H1 (cell line): ENCODE measurements at regions not wholly inside any gene's neighbourhood (a gene's known extent, or its start where the extent isn't known, plus 50 kb on each side); places are given as distances from the start of the nearest gene placed in this dataset.

Source experiments
- CTCF ChIA-PET: fragments of 300-600 bp; sonication (Branson Sonifier 250); formaldehyde crosslinking; loops from one replicate; lab custom pipeline; 2021; ENCODE audit not compliant: partially characterized antibody; lab: Charles Lee
- POLR2A ChIA-PET: fragments of 300-600 bp; sonication (Branson Sonifier 250); formaldehyde crosslinking; loops from one replicate; lab custom pipeline; 2021; ENCODE audit warnings: inconsistent platforms; ENCODE audit not compliant: partially characterized antibody; lab: Charles Lee
- DNase-seq, 2 experiments: peaks; one replicate each; pipeline versions ENCODE4 v3.0.0 to v3.0.0-alpha.2; 2010 to 2022; ENCODE audit warnings: low spot score in 2 of 2, low read depth in 1 of 2, mixed read lengths in 1 of 2
- FAIRE-seq: peaks from 2 replicates; lab custom pipeline; 2011; peaks lifted over from hg19 to GRCh38; lab: Jason Lieb, UNC
- H2AFZ ChIP-seq: 2 replicates; pipeline ENCODE4 v1.8.1; 2012; ENCODE audit warnings: low read length, inconsistent platforms
- H2AK5ac ChIP-seq: 2 replicates; pipeline ENCODE4 v1.6.1; 2013; ENCODE audit warnings: low read depth, low read length
- H2BK120ac ChIP-seq: replicated peaks from 2 replicates; pipeline ENCODE3; 2013; ENCODE audit warnings: low read depth, low read length, inconsistent platforms
- H2BK12ac ChIP-seq: 2 replicates; pipeline ENCODE4 v1.6.1; 2013; ENCODE audit warnings: low read depth, low read length
- H2BK15ac ChIP-seq: 2 replicates; pipeline ENCODE4 v1.6.1; 2013; ENCODE audit warnings: low read length
- H2BK20ac ChIP-seq: 2 replicates; pipeline ENCODE4 v1.6.1; 2013; ENCODE audit warnings: low read length
- H2BK5ac ChIP-seq: 2 replicates; pipeline ENCODE4 v1.6.1; 2013; ENCODE audit warnings: low read depth, low read length
- H3K14ac ChIP-seq: 2 replicates; pipeline ENCODE4 v1.6.1; 2013; ENCODE audit warnings: inconsistent platforms; ENCODE audit not compliant: insufficient read length
- H3K18ac ChIP-seq: 2 replicates; pipeline ENCODE4 v1.6.1; 2013; ENCODE audit warnings: low read length; ENCODE audit errors: extremely low read depth
- H3K23ac ChIP-seq: 2 replicates; pipeline ENCODE4 v1.6.1; 2013; ENCODE audit warnings: inconsistent platforms; ENCODE audit not compliant: insufficient read length
- H3K23me2 ChIP-seq: 2 replicates; pipeline ENCODE4 v1.6.1; 2013; ENCODE audit warnings: low read depth, low read length
- H3K27ac ChIP-seq: 2 replicates; pipeline ENCODE4 v1.6.1; 2011; ENCODE audit warnings: low read depth, low read length, inconsistent platforms
- H3K27me3 ChIP-seq, 4 experiments: replicated peaks in 1 of 4; 1 replicate in 1 of 4; 2 replicates in 3 of 4; pipeline versions ENCODE4 v1.6.1 to v1.8.1; 2011 to 2013; ENCODE audit warnings: low read length in 3 of 4, mild to moderate bottlenecking in 3 of 4, inconsistent platforms in 2 of 4, mixed read lengths in 2 of 4, moderate library complexity in 1 of 4; ENCODE audit not compliant: control insufficient read depth in 3 of 4, insufficient read depth in 3 of 4; ENCODE audit errors: extremely low read depth in 1 of 4
- H3K36me3 ChIP-seq, 4 experiments: 2 replicates each; pipeline versions ENCODE4 v1.6.1 to v1.8.1; 2011 to 2013; ENCODE audit warnings: mild to moderate bottlenecking in 4 of 4, low read length in 3 of 4, moderate library complexity in 2 of 4, control low read depth in 1 of 4, inconsistent platforms in 1 of 4; ENCODE audit not compliant: insufficient read depth in 4 of 4, control insufficient read depth in 2 of 4
- H3K4ac ChIP-seq: replicated peaks from 2 replicates; pipeline ENCODE3; 2013; ENCODE audit warnings: low read length, low read depth, mixed read lengths, inconsistent platforms; ENCODE audit not compliant: insufficient read length
- H3K4me1 ChIP-seq, 4 experiments: replicated peaks in 1 of 4; 1 replicate in 1 of 4; 2 replicates in 3 of 4; pipeline versions ENCODE4 v1.6.1 to v1.8.1; 2011 to 2013; ENCODE audit warnings: low read length in 3 of 4, inconsistent platforms in 2 of 4, mixed read lengths in 1 of 4; ENCODE audit not compliant: insufficient read depth in 4 of 4, control insufficient read depth in 3 of 4
- H3K4me2 ChIP-seq, 2 experiments: 2 replicates each; pipeline versions ENCODE4 v1.6.1 to v1.8.1; 2011 to 2013; ENCODE audit warnings: low read depth in 2 of 2, low read length in 2 of 2, control low read depth in 1 of 2, inconsistent platforms in 1 of 2, mild to moderate bottlenecking in 1 of 2; ENCODE audit not compliant: insufficient read depth in 1 of 2
- H3K4me3 ChIP-seq, 4 experiments: fragments of 200-600, 300-600 bp in 1 of 4; sonication (generic), shearing (Covaris generic), sonication (Bioruptor Twin) in 1 of 4; 2 replicates each; pipeline versions ENCODE4 v1.5.1 to v1.8.1; 2011 to 2016; ENCODE audit warnings: low read length in 4 of 4, low read depth in 3 of 4, control low read depth in 2 of 4, inconsistent platforms in 2 of 4, mild to moderate bottlenecking in 2 of 4, mixed read lengths in 1 of 4, moderate library complexity in 1 of 4; ENCODE audit not compliant: insufficient read depth in 2 of 4; ENCODE audit errors: extremely low read depth in 1 of 4
- H3K56ac ChIP-seq: replicated peaks from 2 replicates; pipeline ENCODE3; 2013; ENCODE audit warnings: low read depth, mild to moderate bottlenecking, mixed read lengths, low read length, inconsistent platforms; ENCODE audit not compliant: insufficient read length
- H3K79me1 ChIP-seq: 2 replicates; pipeline ENCODE4 v1.6.1; 2013; ENCODE audit warnings: low read depth, low read length, control low read depth
- H3K79me2 ChIP-seq, 2 experiments: 2 replicates each; pipeline versions ENCODE4 v1.6.1 to v1.8.1; 2012 to 2013; ENCODE audit warnings: low read length in 2 of 2, mild to moderate bottlenecking in 2 of 2, inconsistent platforms in 1 of 2; ENCODE audit not compliant: insufficient read depth in 2 of 2, control insufficient read depth in 1 of 2
- H3K9ac ChIP-seq, 4 experiments: replicated peaks in 1 of 4; 1 replicate in 1 of 4; 2 replicates in 3 of 4; pipeline versions ENCODE4 v1.6.1 to v1.8.1; 2011 to 2013; ENCODE audit warnings: low read depth in 3 of 4, low read length in 3 of 4, control low read depth in 2 of 4, mild to moderate bottlenecking in 2 of 4, moderate library complexity in 2 of 4, inconsistent platforms in 1 of 4; ENCODE audit errors: extremely low read depth in 1 of 4
- H3K9me3 ChIP-seq, 2 experiments: 2 replicates each; pipeline versions ENCODE4 v1.6.1 to v1.8.1; 2012 to 2013; ENCODE audit warnings: mild to moderate bottlenecking in 2 of 2, moderate library complexity in 2 of 2, control low read depth in 1 of 2, inconsistent platforms in 1 of 2, low read depth in 1 of 2, low read length in 1 of 2, mixed read lengths in 1 of 2; ENCODE audit not compliant: insufficient read depth in 2 of 2
- H4K20me1 ChIP-seq, 2 experiments: replicated peaks in 1 of 2; 2 replicates each; pipeline versions ENCODE3 to v1.8.1; 2011 to 2013; ENCODE audit warnings: inconsistent platforms in 2 of 2, low read length in 2 of 2, mild to moderate bottlenecking in 1 of 2; ENCODE audit not compliant: insufficient read depth in 2 of 2, control insufficient read depth in 1 of 2
- H4K5ac ChIP-seq: 2 replicates; pipeline ENCODE4 v1.6.1; 2013; ENCODE audit warnings: low read length, low read depth, mixed read lengths, inconsistent platforms; ENCODE audit not compliant: insufficient read length
- H4K8ac ChIP-seq: 2 replicates; pipeline ENCODE4 v1.8.0; 2013; ENCODE audit warnings: mild to moderate bottlenecking, moderate library complexity, low read length, inconsistent platforms; ENCODE audit not compliant: insufficient read depth; ENCODE audit errors: extremely low read depth
- H4K91ac ChIP-seq: replicated peaks from 2 replicates; pipeline ENCODE3; 2013; ENCODE audit warnings: low read length, mixed read lengths, inconsistent platforms; ENCODE audit not compliant: insufficient read length
- ATF3 ChIP-seq: IDR thresholded peaks from 2 replicates; pipeline ENCODE4 v1.6.1; 2011; ENCODE audit warnings: low read depth, mild to moderate bottlenecking, low read length; ENCODE audit not compliant: insufficient read depth
- HDAC6 ChIP-seq: IDR thresholded peaks from one replicate; pipeline ENCODE4 v1.7.1; 2012; ENCODE audit warnings: low read depth, mild to moderate bottlenecking, inconsistent platforms, low read length, moderate library complexity
- POLR2AphosphoS5 ChIP-seq: IDR thresholded peaks from 2 replicates; pipeline ENCODE4 v1.6.1; 2011; ENCODE audit warnings: low read depth, low read length
- RNF2 ChIP-seq: fragments of 200-900, 300-1000 bp; sonication (generic); IDR thresholded peaks from 2 replicates; pipeline ENCODE4 v1.7.1; 2016; ENCODE audit warnings: borderline replicate concordance, low read depth, mild to moderate bottlenecking, antibody characterized with exemption, low read length; ENCODE audit not compliant: poor library complexity, severe bottlenecking; ENCODE audit errors: missing control alignments
- SAP30 ChIP-seq: fragments of 300-600 bp; sonication (generic); IDR thresholded peaks from 2 replicates; pipeline ENCODE4 v1.7.1; 2012; ENCODE audit warnings: low read length, moderate library complexity, mild to moderate bottlenecking, inconsistent platforms; ENCODE audit not compliant: insufficient read depth, insufficient replicate concordance
- SP2 ChIP-seq: IDR thresholded peaks from 2 replicates; pipeline ENCODE4 v1.6.1; 2012; ENCODE audit warnings: mild to moderate bottlenecking, low read length, inconsistent platforms
- SP4 ChIP-seq: IDR thresholded peaks from 2 replicates; pipeline ENCODE4 v1.6.1; 2012; ENCODE audit warnings: low read length, inconsistent platforms
- TAF1 ChIP-seq: IDR thresholded peaks from 2 replicates; pipeline ENCODE4 v1.6.1; 2011; ENCODE audit warnings: mild to moderate bottlenecking, low read depth, low read length
- WGBS, 2 experiments: shearing (Covaris generic) in 1 of 2; methylation state at CpG; one replicate each; pipeline versions ENCODE4 v1.1.6 to v1.1.7; 2013 to 2015; ENCODE audit warnings: low lambda C conversion rate in 2 of 2, mixed read lengths in 2 of 2, inconsistent platforms in 1 of 2, low coverage in 1 of 2, missing lambda C conversion rate in 1 of 2; ENCODE audit not compliant: insufficient replicate concordance in 2 of 2, insufficient coverage in 1 of 2, insufficient read length in 1 of 2; ENCODE audit errors: extremely low coverage in 1 of 2, missing lambda C conversion rate in 1 of 2; 5-methylcytosine and 5-hydroxymethylcytosine counted together

GRCh38 chr1:157237981-157238380 lies 99.8 kb upstream of the ETV3 start:
- no peak overlapping the region for H2BK20ac ChIP-seq
- no peak for TF ChIP-seq SAP30
- no peak for TF ChIP-seq SP2
- TF ChIP-seq TAF1: no peak
- no peak for TF ChIP-seq HDAC6
- TF ChIP-seq RNF2: no peak
- TF ChIP-seq POLR2AphosphoS5: no peak
- TF ChIP-seq ATF3: no peak
- TF ChIP-seq SP4: no peak
- no peak overlapping the region for H3K4ac ChIP-seq
- 86% methylated on average over 3 of the region's 3 CpGs; no CpG with 5 or more reads in 1 of the 2 experiments for WGBS, 2 experiments
- H3K36me3 ChIP-seq: no peaks in the 10 kb centered on the region
- H3K4me2 ChIP-seq: no peak overlapping the region
- H3K9me3 ChIP-seq: no peaks in the 10 kb centered on the region
- no peak overlapping the region for H2BK12ac ChIP-seq
- no peak overlapping the region for H3K23ac ChIP-seq
- H4K5ac ChIP-seq: no peak overlapping the region
- no peaks in the 10 kb centered on the region for H3K23me2 ChIP-seq
- no peak overlapping the region for H3K18ac ChIP-seq
- no peak overlapping the region for H3K27ac ChIP-seq
- ChIA-PET CTCF (no interaction called here), POLR2A (no interaction called here)
- no peak overlapping the region for H2BK120ac ChIP-seq
- DNase-seq (no peak), FAIRE-seq (no peak)
- H3K9ac ChIP-seq: no peak overlapping the region
- no peak overlapping the region for H3K4me3 ChIP-seq
- H2AK5ac ChIP-seq: no peak overlapping the region
- no peak overlapping the region for H3K14ac ChIP-seq
- H4K8ac ChIP-seq: no peak overlapping the region
- H4K20me1 ChIP-seq: no peaks in the 10 kb centered on the region
- no peak overlapping the region for H3K56ac ChIP-seq
- no peaks in the 10 kb centered on the region for H3K79me2 ChIP-seq
- H2BK5ac ChIP-seq: no peak overlapping the region
- no peak overlapping the region for H2BK15ac ChIP-seq
- H3K4me1 ChIP-seq: peaks cover 7 to 20% (median 19%) of the 10 kb centered on the region in 4 experiments
- no peak overlapping the region for H2AFZ ChIP-seq
- no peaks in the 10 kb centered on the region for H3K79me1 ChIP-seq
- H4K91ac ChIP-seq: no peak overlapping the region
- no peaks in the 10 kb centered on the region for H3K27me3 ChIP-seq
